Effector memory CD4-positive, alpha-beta T cell (primary cell): ENCODE measurements at regions not wholly inside any gene's neighbourhood (a gene's known extent, or its start where the extent isn't known, plus 50 kb on each side); places are given as distances from the start of the nearest gene placed in this dataset.

ENCODE experiments used
- DNase-seq, 3 donors: peaks; one replicate each; pipeline ENCODE4 v3.0.0-alpha.2; 2020
- H3K27ac ChIP-seq: 2 replicates; pipeline ENCODE4 v1.7.0; 2013; ENCODE audit warnings: mild to moderate bottlenecking, low read length, moderate library complexity; ENCODE audit not compliant: insufficient read depth, poor library complexity, severe bottlenecking
- H3K27me3 ChIP-seq: replicated peaks from 2 replicates; pipeline ENCODE4 v1.7.0; 2013; ENCODE audit warnings: mild to moderate bottlenecking, low read length; ENCODE audit not compliant: insufficient read depth, control insufficient read depth, poor library complexity, severe bottlenecking
- H3K36me3 ChIP-seq: 2 replicates; pipeline ENCODE4 v1.7.0; 2013; ENCODE audit warnings: mild to moderate bottlenecking, low read length, moderate library complexity; ENCODE audit not compliant: control insufficient read depth, insufficient read depth
- H3K4me1 ChIP-seq: 2 replicates; pipeline ENCODE4 v1.7.0; 2013; ENCODE audit warnings: low read length, mild to moderate bottlenecking; ENCODE audit not compliant: control insufficient read depth, insufficient read depth, poor library complexity, severe bottlenecking
- H3K4me3 ChIP-seq: 2 replicates; pipeline ENCODE4 v1.7.0; 2013; ENCODE audit warnings: low read length, low read depth, mild to moderate bottlenecking; ENCODE audit not compliant: insufficient read depth, poor library complexity, severe bottlenecking
- H3K9me3 ChIP-seq: 2 replicates; pipeline ENCODE4 v1.7.0; 2013; ENCODE audit warnings: mild to moderate bottlenecking, low read length, moderate library complexity; ENCODE audit not compliant: control insufficient read depth

DNA sequence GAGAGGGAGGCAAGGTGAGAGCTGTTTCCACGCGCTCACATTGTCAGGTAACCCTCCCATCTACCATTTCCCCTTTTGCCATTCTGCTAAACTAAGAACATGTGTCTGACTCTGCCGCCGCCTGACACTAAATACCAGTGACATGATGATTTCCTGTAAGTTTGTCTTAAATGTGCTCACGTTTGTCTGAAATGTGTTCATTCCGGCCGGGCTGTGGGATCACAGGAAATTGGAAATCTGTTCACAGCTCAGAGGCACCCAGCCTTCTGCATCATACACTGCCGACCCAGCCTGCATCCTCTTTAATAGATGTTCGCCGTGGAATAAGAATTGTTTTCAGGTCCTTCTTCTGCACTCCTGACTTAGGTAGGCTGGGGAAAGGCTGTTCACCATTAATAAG lies 336.2 kb upstream of the PPARGC1A start:
- H3K4me1 ChIP-seq, result no peaks in the 10 kb centered on the region
- DNase-seq, result no peak
- no peaks in the 10 kb centered on the region for H3K36me3 ChIP-seq
- H3K4me3 ChIP-seq, result no peak overlapping the region
- H3K27ac ChIP-seq, result no peak overlapping the region
- no peaks in the 10 kb centered on the region for H3K9me3 ChIP-seq
- H3K27me3 ChIP-seq, result no peaks in the 10 kb centered on the region

- H3K36me3 ChIP-seq, result no peaks in the 10 kb centered on the region
- H3K4me1 ChIP-seq, result no peaks in the 10 kb centered on the region
- no peak for DNase-seq
- no peaks in the 10 kb centered on the region for H3K27me3 ChIP-seq
- no peak overlapping the region for H3K4me3 ChIP-seq
- no peak overlapping the region for H3K27ac ChIP-seq
- H3K9me3 ChIP-seq, result no peaks in the 10 kb centered on the region
Observed at GRCh38 chr4:24224446-24224845, 334.6 kb upstream of the PPARGC1A start.

DNA sequence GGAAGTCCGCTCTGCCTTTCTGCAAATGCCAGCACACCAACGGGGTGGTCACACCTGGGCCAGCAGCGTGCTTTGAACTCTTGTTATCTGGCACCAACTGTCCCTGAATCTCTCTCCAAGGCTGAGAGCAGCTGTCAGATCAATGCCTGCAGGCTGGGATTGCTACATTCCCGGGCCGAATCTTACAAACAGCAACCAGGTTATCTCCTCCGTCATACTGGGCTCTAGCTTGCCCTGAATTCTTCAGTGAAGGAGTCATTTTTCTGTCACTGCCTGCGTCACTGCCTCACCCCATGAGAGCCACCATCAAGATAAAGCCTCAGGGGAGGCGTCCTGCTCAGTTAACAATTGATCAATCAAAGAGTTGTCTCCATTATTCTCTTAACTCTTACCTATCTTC lies 329.4 kb upstream of the PPARGC1A start:
- no peaks in the 10 kb centered on the region for H3K27me3 ChIP-seq
- no peaks in the 10 kb centered on the region for H3K9me3 ChIP-seq
- no peak overlapping the region for H3K27ac ChIP-seq
- H3K4me1 ChIP-seq, result no peaks in the 10 kb centered on the region
- no peaks in the 10 kb centered on the region for H3K36me3 ChIP-seq
- no peak for DNase-seq
- no peak overlapping the region for H3K4me3 ChIP-seq

GRCh38 chr4:24218566-24218965 lies 328.7 kb upstream of the PPARGC1A start:
- Histone ChIP-seq H3K27me3 (no peaks in the 10 kb centered on the region), H3K36me3 (no peaks in the 10 kb centered on the region), H3K4me1 (no peaks in the 10 kb centered on the region), H3K9me3 (no peaks in the 10 kb centered on the region), H3K27ac (no peak overlapping the region), H3K4me3 (no peak overlapping the region)
- DNase-seq, result no peak

GRCh38 chr4:24214796-24215195 lies 324.9 kb upstream of the PPARGC1A start:
- no peaks in the 10 kb centered on the region for H3K4me1 ChIP-seq
- DNase-seq, result no peak
- H3K27ac ChIP-seq, result no peak overlapping the region
- no peaks in the 10 kb centered on the region for H3K27me3 ChIP-seq
- H3K36me3 ChIP-seq, result no peaks in the 10 kb centered on the region
- H3K4me3 ChIP-seq, result no peak overlapping the region
- no peaks in the 10 kb centered on the region for H3K9me3 ChIP-seq

DNA sequence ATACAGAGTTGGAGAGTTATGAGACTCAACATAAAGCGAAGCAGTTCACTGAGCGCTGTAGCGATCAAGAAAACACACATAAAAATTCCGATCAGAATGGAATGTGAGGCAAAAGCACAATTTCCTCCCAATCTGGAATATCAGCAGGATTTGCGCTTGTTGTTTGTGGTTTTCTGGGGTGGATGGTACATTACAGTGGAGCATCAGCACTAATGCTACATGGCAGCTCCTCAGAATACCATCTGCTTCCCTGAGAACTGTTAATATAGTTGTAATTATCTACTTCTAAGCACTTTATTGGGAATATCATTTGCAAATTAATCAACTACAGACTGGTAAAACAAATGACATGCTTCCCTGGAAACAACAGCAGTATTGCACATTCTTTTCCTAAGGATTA lies 324.1 kb upstream of the PPARGC1A start:
- Histone ChIP-seq H3K27ac (no peak overlapping the region), H3K4me1 (no peaks in the 10 kb centered on the region), H3K9me3 (no peaks in the 10 kb centered on the region), H3K27me3 (no peaks in the 10 kb centered on the region), H3K36me3 (no peaks in the 10 kb centered on the region), H3K4me3 (no peak overlapping the region)
- DNase-seq, result no peak

DNA sequence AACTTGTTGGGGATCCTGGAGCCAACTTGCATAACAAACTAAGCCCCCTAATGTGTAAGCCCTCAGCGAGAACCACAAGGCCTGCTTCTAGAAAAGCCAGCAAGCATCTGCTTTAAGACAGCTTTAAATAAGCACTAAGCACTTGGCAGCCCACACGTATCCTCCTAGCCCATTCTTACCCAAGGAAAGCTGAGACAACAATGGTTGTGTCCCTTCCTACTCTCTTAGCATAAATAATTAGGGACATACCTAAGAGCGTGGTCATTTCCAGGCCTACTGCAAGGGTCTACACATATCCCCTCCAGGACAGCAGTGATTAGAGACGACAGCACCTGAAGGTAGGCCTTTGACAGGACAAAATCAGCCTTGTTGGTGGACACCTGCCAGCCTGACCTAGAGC lies 322.8 kb upstream of the PPARGC1A start:
- H3K4me1 ChIP-seq, result no peaks in the 10 kb centered on the region
- H3K27ac ChIP-seq, result no peak overlapping the region
- no peaks in the 10 kb centered on the region for H3K9me3 ChIP-seq
- no peak for DNase-seq
- H3K4me3 ChIP-seq, result no peak overlapping the region
- no peaks in the 10 kb centered on the region for H3K36me3 ChIP-seq
- H3K27me3 ChIP-seq, result no peaks in the 10 kb centered on the region

GRCh38 chr4:24211856-24212255 lies 322.0 kb upstream of the PPARGC1A start:
- H3K4me3 ChIP-seq, result no peak overlapping the region
- H3K27me3 ChIP-seq, result no peaks in the 10 kb centered on the region
- DNase-seq, result no peak
- H3K27ac ChIP-seq, result no peak overlapping the region
- no peaks in the 10 kb centered on the region for H3K36me3 ChIP-seq
- H3K4me1 ChIP-seq, result no peaks in the 10 kb centered on the region
- H3K9me3 ChIP-seq, result no peaks in the 10 kb centered on the region

DNA sequence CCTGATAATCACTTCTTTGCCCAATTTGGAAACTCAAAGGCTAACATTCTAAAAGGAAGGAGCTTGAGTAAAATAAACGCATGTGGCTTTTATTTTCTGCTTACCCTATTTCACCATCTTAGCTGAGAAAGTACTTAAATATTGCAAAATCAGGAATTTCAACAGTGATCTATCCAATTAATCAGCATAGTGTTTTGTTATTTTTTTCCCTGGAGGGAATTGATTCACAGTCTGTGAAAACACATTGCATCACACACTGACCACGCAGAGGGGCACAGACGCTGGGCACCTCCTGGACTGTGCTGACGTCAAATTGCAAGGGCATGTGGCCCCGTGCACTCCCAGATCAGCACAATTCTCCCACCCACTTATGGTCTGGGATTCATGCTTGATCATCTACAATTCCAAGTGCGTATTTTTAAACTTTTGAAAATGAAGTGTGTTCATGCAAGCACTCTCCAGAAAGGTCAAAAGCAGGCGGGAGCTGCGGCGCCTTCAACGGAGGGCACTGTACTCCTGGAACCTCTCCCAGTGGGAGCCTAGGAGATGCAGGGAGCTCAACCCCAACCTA lies 320.6 kb upstream of the PPARGC1A start:
- DNase-seq, result no peak
- no peak overlapping the region for H3K27ac ChIP-seq

GRCh38 chr4:24209906-24210305 lies 320.1 kb upstream of the PPARGC1A start:
- no peaks in the 10 kb centered on the region for H3K36me3 ChIP-seq
- no peak overlapping the region for H3K4me3 ChIP-seq
- no peak for DNase-seq
- no peaks in the 10 kb centered on the region for H3K27me3 ChIP-seq
- H3K9me3 ChIP-seq, result no peaks in the 10 kb centered on the region
- H3K27ac ChIP-seq, result no peak overlapping the region
- no peaks in the 10 kb centered on the region for H3K4me1 ChIP-seq

More for the DNA sequence above, 320.6 kb upstream of the PPARGC1A start:
- no peaks in the 10 kb centered on the region for H3K36me3 ChIP-seq
- no peaks in the 10 kb centered on the region for H3K27me3 ChIP-seq
- H3K4me1 ChIP-seq, result no peaks in the 10 kb centered on the region
- H3K9me3 ChIP-seq, result no peaks in the 10 kb centered on the region
- no peak overlapping the region for H3K4me3 ChIP-seq

- H3K4me1 ChIP-seq, result no peaks in the 10 kb centered on the region
- no peaks in the 10 kb centered on the region for H3K36me3 ChIP-seq
- H3K4me3 ChIP-seq, result no peak overlapping the region
- DNase-seq, result no peak
- H3K9me3 ChIP-seq, result no peaks in the 10 kb centered on the region
- H3K27me3 ChIP-seq, result no peaks in the 10 kb centered on the region
- H3K27ac ChIP-seq, result no peak overlapping the region
Observed at GRCh38 chr4:24209131-24209530, 319.3 kb upstream of the PPARGC1A start.
